ENCODE measurements at regions not wholly inside any gene's neighbourhood (a gene's known extent, or its start where the extent isn't known, plus 50 kb on each side); places are given as distances from the start of the nearest gene placed in this dataset.

GRCh38 chr2:175568109-175568730, 386.7 kb upstream of the ATP5MC3 start:
- DNase-seq (ENCODE audit: low read depth, low spot score) = no peak

GRCh38 chr2:175567435-175568061, 386.0 kb upstream of the ATP5MC3 start:
- DNase-seq (ENCODE audit: low read depth, low spot score) = no peak

- DNase-seq (ENCODE audit: low read depth, low spot score) = no peak
These were observed 379.1 kb upstream of the ATP5MC3 start for GRCh38 chr2:175560521-175561169.

- DNase-seq (ENCODE audit: low read depth, low spot score) = no peak
These were observed 378.1 kb upstream of the ATP5MC3 start for GRCh38 chr2:175559613-175560012.

- DNase-seq (ENCODE audit: low read depth, low spot score) = no peak
These were observed 376.4 kb upstream of the ATP5MC3 start for GRCh38 chr2:175557810-175558377.

GRCh38 chr2:175553910-175554309, 372.4 kb upstream of the ATP5MC3 start:
- no peak for DNase-seq (ENCODE audit: low read depth, low spot score)

GRCh38 chr2:175552902-175553301, 371.4 kb upstream of the ATP5MC3 start:
- no peak for DNase-seq (ENCODE audit: low read depth, low spot score)

- DNase-seq (ENCODE audit: low read depth, low spot score) = no peak
These were observed 358.9 kb upstream of the ATP5MC3 start for GRCh38 chr2:175540421-175540820.

GRCh38 chr2:175539122-175539521, 357.6 kb upstream of the ATP5MC3 start:
- DNase-seq (ENCODE audit: low read depth, low spot score) = no peak

- no peak for DNase-seq (ENCODE audit: low read depth, low spot score)
These were observed 354.5 kb upstream of the ATP5MC3 start for GRCh38 chr2:175536059-175536458.

GRCh38 chr2:175535631-175536030, 354.1 kb upstream of the ATP5MC3 start:
- DNase-seq (ENCODE audit: low read depth, low spot score) = no peak

- no peak for DNase-seq (ENCODE audit: low read depth, low spot score)
These were observed 344.5 kb upstream of the ATP5MC3 start for GRCh38 chr2:175525975-175526374.

- no peak for DNase-seq (ENCODE audit: low read depth, low spot score)
These were observed 341.5 kb upstream of the ATP5MC3 start for GRCh38 chr2:175523001-175523400.

- no peak for DNase-seq (ENCODE audit: low read depth, low spot score)
These were observed 336.7 kb upstream of the ATP5MC3 start for GRCh38 chr2:175518206-175518605.

- no peak for DNase-seq (ENCODE audit: low read depth, low spot score)
These were observed 335.0 kb upstream of the ATP5MC3 start for GRCh38 chr2:175516555-175516954.

- DNase-seq (ENCODE audit: low read depth, low spot score) = no peak
These were observed 318.7 kb upstream of the ATP5MC3 start for GRCh38 chr2:175500255-175500654.

- no peak for DNase-seq (ENCODE audit: low read depth, low spot score)
These were observed 308.9 kb upstream of the ATP5MC3 start for GRCh38 chr2:175490360-175490791.

- DNase-seq (ENCODE audit: low read depth, low spot score) = no peak
These were observed 296.7 kb upstream of the ATP5MC3 start for GRCh38 chr2:175478096-175478768.

GRCh38 chr2:175476948-175477347, 295.4 kb upstream of the ATP5MC3 start:
- DNase-seq (ENCODE audit: low read depth, low spot score) = no peak

- DNase-seq (ENCODE audit: low read depth, low spot score) = no peak
These were observed 294.9 kb upstream of the ATP5MC3 start for GRCh38 chr2:175476374-175476773.

GRCh38 chr2:175475130-175475529, 293.6 kb upstream of the ATP5MC3 start:
- DNase-seq (ENCODE audit: low read depth, low spot score) = no peak

GRCh38 chr2:175468431-175469098, 287.1 kb upstream of the ATP5MC3 start:
- no peak for DNase-seq (ENCODE audit: low read depth, low spot score)

Measured in brain pericyte (primary cell).